Liver (tissue), 2 donors: ENCODE measurements at regions not wholly inside any gene's neighbourhood (a gene's known extent, or its start where the extent isn't known, plus 50 kb on each side); places are given as distances from the start of the nearest gene placed in this dataset.

Experiments
- CTCF ChIP-seq: fragments of 150-350 bp; IDR thresholded peaks from 2 replicates; pipeline ENCODE4 v1.5.1; 2017; ENCODE audit warnings: improper control_type of control experiment, low read depth, low read length; ENCODE audit not compliant: missing input control
- MAX ChIP-seq: IDR thresholded peaks from 2 replicates; pipeline ENCODE4 v1.6.1; 2016; ENCODE audit warnings: antibody characterized with exemption
- TF ChIP-seq, protein P1 (sequence below): IDR thresholded peaks from 2 replicates; pipeline ENCODE4 v1.6.1; 2016; ENCODE audit warnings: antibody characterized with exemption, mild to moderate bottlenecking
- donor health status: healthy.

- TF ChIP-seq MAX (no peak), CTCF (no peak)
- TF ChIP-seq, protein P1, sequence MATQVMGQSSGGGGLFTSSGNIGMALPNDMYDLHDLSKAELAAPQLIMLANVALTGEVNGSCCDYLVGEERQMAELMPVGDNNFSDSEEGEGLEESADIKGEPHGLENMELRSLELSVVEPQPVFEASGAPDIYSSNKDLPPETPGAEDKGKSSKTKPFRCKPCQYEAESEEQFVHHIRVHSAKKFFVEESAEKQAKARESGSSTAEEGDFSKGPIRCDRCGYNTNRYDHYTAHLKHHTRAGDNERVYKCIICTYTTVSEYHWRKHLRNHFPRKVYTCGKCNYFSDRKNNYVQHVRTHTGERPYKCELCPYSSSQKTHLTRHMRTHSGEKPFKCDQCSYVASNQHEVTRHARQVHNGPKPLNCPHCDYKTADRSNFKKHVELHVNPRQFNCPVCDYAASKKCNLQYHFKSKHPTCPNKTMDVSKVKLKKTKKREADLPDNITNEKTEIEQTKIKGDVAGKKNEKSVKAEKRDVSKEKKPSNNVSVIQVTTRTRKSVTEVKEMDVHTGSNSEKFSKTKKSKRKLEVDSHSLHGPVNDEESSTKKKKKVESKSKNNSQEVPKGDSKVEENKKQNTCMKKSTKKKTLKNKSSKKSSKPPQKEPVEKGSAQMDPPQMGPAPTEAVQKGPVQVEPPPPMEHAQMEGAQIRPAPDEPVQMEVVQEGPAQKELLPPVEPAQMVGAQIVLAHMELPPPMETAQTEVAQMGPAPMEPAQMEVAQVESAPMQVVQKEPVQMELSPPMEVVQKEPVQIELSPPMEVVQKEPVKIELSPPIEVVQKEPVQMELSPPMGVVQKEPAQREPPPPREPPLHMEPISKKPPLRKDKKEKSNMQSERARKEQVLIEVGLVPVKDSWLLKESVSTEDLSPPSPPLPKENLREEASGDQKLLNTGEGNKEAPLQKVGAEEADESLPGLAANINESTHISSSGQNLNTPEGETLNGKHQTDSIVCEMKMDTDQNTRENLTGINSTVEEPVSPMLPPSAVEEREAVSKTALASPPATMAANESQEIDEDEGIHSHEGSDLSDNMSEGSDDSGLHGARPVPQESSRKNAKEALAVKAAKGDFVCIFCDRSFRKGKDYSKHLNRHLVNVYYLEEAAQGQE = no peak
Observed at GRCh38 chr20:59460352-59460751, 144.0 kb upstream of the PHACTR3 start.
